ENCODE measurements at regions not wholly inside any gene's neighbourhood (a gene's known extent, or its start where the extent isn't known, plus 50 kb on each side); places are given as distances from the start of the nearest gene placed in this dataset.

GRCh38 chr11:69377029-69377952, 83.3 kb downstream of the MYEOV start:
- no peak for DNase-seq
- H3K36me3 ChIP-seq = no peaks in the 10 kb centered on the region
- no peaks in the 10 kb centered on the region for H3K4me1 ChIP-seq
- no peaks in the 10 kb centered on the region for H3K9me3 ChIP-seq
- H3K27me3 ChIP-seq = no peaks in the 10 kb centered on the region
- intact Hi-C loops (cut with DNase I; ENCODE audit: low total_unique reads) = no loop called here
- no peak for TF ChIP-seq POLR2A (IDR thresholded peaks at IDR 0.05)
- no peak for TF ChIP-seq CTCF (IDR thresholded peaks at IDR 0.05)
- H3K27ac ChIP-seq = no peak overlapping the region
- H3K4me3 ChIP-seq = no peak overlapping the region

GRCh38 chr11:69377953-69378302, 84.0 kb downstream of the MYEOV start:
- H3K9me3 ChIP-seq = no peaks in the 10 kb centered on the region
- H3K36me3 ChIP-seq = no peaks in the 10 kb centered on the region
- H3K27ac ChIP-seq = no peak overlapping the region
- DNase-seq = no peak
- H3K4me1 ChIP-seq = no peaks in the 10 kb centered on the region
- TF ChIP-seq CTCF (IDR thresholded peaks at IDR 0.05) = no peak
- TF ChIP-seq POLR2A (IDR thresholded peaks at IDR 0.05) = no peak
- H3K27me3 ChIP-seq = no peaks in the 10 kb centered on the region
- H3K4me3 ChIP-seq = no peak overlapping the region
- intact Hi-C loops (cut with DNase I; ENCODE audit: low total_unique reads) = no loop called here

GRCh38 chr11:69378303-69379141, 84.6 kb downstream of the MYEOV start:
- no peaks in the 10 kb centered on the region for H3K9me3 ChIP-seq
- no peaks in the 10 kb centered on the region for H3K36me3 ChIP-seq
- H3K27ac ChIP-seq = no peak overlapping the region
- intact Hi-C loops (cut with DNase I; ENCODE audit: low total_unique reads) = no loop called here
- no peak for DNase-seq
- TF ChIP-seq POLR2A (IDR thresholded peaks at IDR 0.05) (no peak), CTCF (IDR thresholded peaks at IDR 0.05) (no peak)
- H3K27me3 ChIP-seq = no peaks in the 10 kb centered on the region
- H3K4me1 ChIP-seq = no peaks in the 10 kb centered on the region
- no peak overlapping the region for H3K4me3 ChIP-seq

- no peaks in the 10 kb centered on the region for H3K36me3 ChIP-seq
- DNase-seq = peak in 1 of 2 donors; percentile 8
- no peak overlapping the region for H3K27ac ChIP-seq
- H3K9me3 ChIP-seq = no peaks in the 10 kb centered on the region
- H3K4me3 ChIP-seq = no peak overlapping the region
- H3K4me1 ChIP-seq = no peaks in the 10 kb centered on the region
- intact Hi-C loops (cut with DNase I; ENCODE audit: low total_unique reads) = no loop called here
- no peak for TF ChIP-seq POLR2A (IDR thresholded peaks at IDR 0.05)
- TF ChIP-seq CTCF (IDR thresholded peaks at IDR 0.05) = no peak
- H3K27me3 ChIP-seq = no peaks in the 10 kb centered on the region
Measured at GRCh38 chr11:69380451-69380901, 86.5 kb downstream of the MYEOV start.

Measured in uterus (tissue), 3 donors.